K562 (cell line): ENCODE measurements at regions not wholly inside any gene's neighbourhood (a gene's known extent, or its start where the extent isn't known, plus 50 kb on each side); places are given as distances from the start of the nearest gene placed in this dataset.

Experiments
- COPS2 ChIP-seq: fragments of 450-650 bp; conservative IDR thresholded peaks from 2 replicates; pipeline ENCODE4 v1.6.1; 2016; ENCODE audit warnings: mild to moderate bottlenecking, moderate library complexity
- ETV1 ChIP-seq: fragments of 450-650 bp; conservative IDR thresholded peaks from 2 replicates; pipeline ENCODE4 v1.6.1; 2016; ENCODE audit warnings: missing genetic modification characterization, control low read depth, low read depth, missing compliant biosample characterization
- FOXP1 ChIP-seq: sonication (generic); formaldehyde crosslinking; IDR thresholded peaks from 2 replicates; pipeline ENCODE4 v1.8.0; 2022; ENCODE audit warnings: mild to moderate bottlenecking, missing genetic modification reagents
- ID3 ChIP-seq, 2 experiments: fragments of 250-450 bp in 1 of 2; fragments of 450-650 bp in 1 of 2; sonication (Bioruptor Pico) in 1 of 2; IDR thresholded peaks; 2 replicates each; pipeline versions ENCODE4 v1.6.1 to v1.8.0; 2016 to 2021; ENCODE audit warnings: mild to moderate bottlenecking in 2 of 2, moderate library complexity in 2 of 2, missing compliant biosample characterization in 1 of 2, missing genetic modification characterization in 1 of 2
- JUND ChIP-seq, 2 experiments: IDR thresholded peaks; 2 replicates in 1 of 2; 3 replicates in 1 of 2; pipeline ENCODE4 v1.6.1; 2011; ENCODE audit warnings: borderline replicate concordance in 2 of 2, low read depth in 2 of 2, low read length in 2 of 2, improper control_type of control experiment in 1 of 2, missing biosample characterization in 1 of 2, missing genetic modification characterization in 1 of 2, missing genetic modification reagents in 1 of 2
- NR3C1 ChIP-seq: sonication (generic); formaldehyde crosslinking; IDR thresholded peaks from 2 replicates; pipeline ENCODE4 v1.8.1; 2022; ENCODE audit warnings: missing genetic modification reagents
- SMARCA5 ChIP-seq: fragments of 450-650 bp; IDR thresholded peaks from 2 replicates; pipeline ENCODE4 v1.6.1; 2016
- SREBF2 ChIP-seq: sonication (generic); formaldehyde crosslinking; IDR thresholded peaks from 2 replicates; pipeline ENCODE4 v1.4.0; 2020; ENCODE audit warnings: mild to moderate bottlenecking, missing genetic modification reagents
- SRSF3 ChIP-seq: fragments of 200-400 bp; formaldehyde crosslinking; IDR thresholded peaks from 2 replicates; pipeline ENCODE4 v1.6.1; 2016; ENCODE audit warnings: mild to moderate bottlenecking, low read length, moderate library complexity; ENCODE audit not compliant: insufficient read depth
- TFE3 ChIP-seq: fragments of 450-650 bp; formaldehyde crosslinking; IDR thresholded peaks from 2 replicates; pipeline ENCODE4 v1.4.0; 2020; ENCODE audit warnings: mild to moderate bottlenecking, mixed read lengths
- TRIM24 ChIP-seq, 2 experiments: fragments of 450-650 bp; IDR thresholded peaks; 2 replicates each; pipeline ENCODE4 v1.6.1; 2016
- USF2 ChIP-seq: sonication (generic); formaldehyde crosslinking; IDR thresholded peaks from 2 replicates; pipeline ENCODE4 v1.5.0; 2020; ENCODE audit warnings: missing genetic modification reagents
- ZBTB1 ChIP-seq: sonication (generic); formaldehyde crosslinking; IDR thresholded peaks from 2 replicates; pipeline ENCODE4 v1.8.1; 2023; ENCODE audit warnings: missing genetic modification reagents, low read depth, mild to moderate bottlenecking, borderline replicate concordance
- ZFP1 ChIP-seq: fragments of 450-650 bp; formaldehyde crosslinking; IDR thresholded peaks from 2 replicates; pipeline ENCODE4 v1.4.0; 2020; ENCODE audit warnings: mild to moderate bottlenecking, mixed read lengths
- ZNF184 ChIP-seq: sonication (generic); formaldehyde crosslinking; IDR thresholded peaks from 2 replicates; pipeline ENCODE4 v1.5.0; 2020; ENCODE audit warnings: missing genetic modification reagents
- TF ChIP-seq, protein P1 (sequence below), 3 experiments: IDR thresholded peaks in 2 of 3; conservative IDR thresholded peaks in 1 of 3; 2 replicates each; pipeline ENCODE4 v1.5.1; 2011 to 2012; ENCODE audit warnings: low read length in 3 of 3, mild to moderate bottlenecking in 3 of 3, control low read depth in 2 of 3, improper control_type of control experiment in 1 of 3, inconsistent platforms in 1 of 3, low read depth in 1 of 3, mixed read lengths in 1 of 3, moderate library complexity in 1 of 3; ENCODE audit not compliant: insufficient read depth in 2 of 3
- TF ChIP-seq, protein P2 (sequence below): sonication (generic); formaldehyde crosslinking; IDR thresholded peaks from 2 replicates; pipeline ENCODE4 v1.8.0; 2022; ENCODE audit warnings: mild to moderate bottlenecking, missing genetic modification reagents
- TF ChIP-seq, protein P3 (sequence below): fragments of 250-450 bp; sonication (Bioruptor Pico); IDR thresholded peaks from 2 replicates; pipeline ENCODE4 v1.4.0; 2020

GRCh38 chr1:221962385-221962784, 220.5 kb upstream of the DUSP10 start (continued):
- TF ChIP-seq SREBF2 (CRISPR knock-in tag) (no peak), SRSF3 (no peak), TFE3 (CRISPR knock-in tag) (peak; percentile 29; the same call in 1 of the 2 replicates), TRIM24 (IDR thresholded peaks at IDR 0.05) (no peak), ZFP1 (peak; percentile 94), SMARCA5 (no peak), ZBTB1 (CRISPR knock-in tag) (no peak), FOXP1 (CRISPR knock-in tag) (no peak), ETV1 (tag) (peak; percentile 51), NR3C1 (CRISPR knock-in tag) (no peak), USF2 (no peak), JUND (IDR thresholded peaks at IDR 0.05; ENCODE audit: borderline replicate concordance, low read depth, low read length) (no peak), JUND (tag; IDR thresholded peaks at IDR 0.05; ENCODE audit: borderline replicate concordance, low read depth, low read length) (peak; percentile 83; the same call in 2 of the 3 replicates), ID3 (CRISPR knock-in tag; IDR thresholded peaks at IDR 0.05) (peak; percentile 84), ID3 (tag; IDR thresholded peaks at IDR 0.05) (0 out of 2 replicates have a peak, but pooled peaks have one; percentile 39), COPS2 (no peak), ZNF184 (no peak)
- TF ChIP-seq, protein P1, sequence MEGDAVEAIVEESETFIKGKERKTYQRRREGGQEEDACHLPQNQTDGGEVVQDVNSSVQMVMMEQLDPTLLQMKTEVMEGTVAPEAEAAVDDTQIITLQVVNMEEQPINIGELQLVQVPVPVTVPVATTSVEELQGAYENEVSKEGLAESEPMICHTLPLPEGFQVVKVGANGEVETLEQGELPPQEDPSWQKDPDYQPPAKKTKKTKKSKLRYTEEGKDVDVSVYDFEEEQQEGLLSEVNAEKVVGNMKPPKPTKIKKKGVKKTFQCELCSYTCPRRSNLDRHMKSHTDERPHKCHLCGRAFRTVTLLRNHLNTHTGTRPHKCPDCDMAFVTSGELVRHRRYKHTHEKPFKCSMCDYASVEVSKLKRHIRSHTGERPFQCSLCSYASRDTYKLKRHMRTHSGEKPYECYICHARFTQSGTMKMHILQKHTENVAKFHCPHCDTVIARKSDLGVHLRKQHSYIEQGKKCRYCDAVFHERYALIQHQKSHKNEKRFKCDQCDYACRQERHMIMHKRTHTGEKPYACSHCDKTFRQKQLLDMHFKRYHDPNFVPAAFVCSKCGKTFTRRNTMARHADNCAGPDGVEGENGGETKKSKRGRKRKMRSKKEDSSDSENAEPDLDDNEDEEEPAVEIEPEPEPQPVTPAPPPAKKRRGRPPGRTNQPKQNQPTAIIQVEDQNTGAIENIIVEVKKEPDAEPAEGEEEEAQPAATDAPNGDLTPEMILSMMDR (IDR thresholded peaks at IDR 0.05 in 2 of 3, conservative IDR thresholded peaks at IDR 0.05 in 1 of 3; ENCODE audit: insufficient read depth in 2 of 3, low read depth in 1 of 3, low read length in 3 of 3): no peak
- TF ChIP-seq, protein P2, sequence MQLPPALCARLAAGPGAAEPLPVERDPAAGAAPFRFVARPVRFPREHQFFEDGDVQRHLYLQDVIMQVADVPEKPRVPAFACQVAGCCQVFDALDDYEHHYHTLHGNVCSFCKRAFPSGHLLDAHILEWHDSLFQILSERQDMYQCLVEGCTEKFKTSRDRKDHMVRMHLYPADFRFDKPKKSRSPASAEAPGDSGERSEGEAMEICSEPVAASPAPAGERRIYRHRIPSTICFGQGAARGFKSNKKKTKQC (CRISPR knock-in tag): no peak
- TF ChIP-seq, protein P3, sequence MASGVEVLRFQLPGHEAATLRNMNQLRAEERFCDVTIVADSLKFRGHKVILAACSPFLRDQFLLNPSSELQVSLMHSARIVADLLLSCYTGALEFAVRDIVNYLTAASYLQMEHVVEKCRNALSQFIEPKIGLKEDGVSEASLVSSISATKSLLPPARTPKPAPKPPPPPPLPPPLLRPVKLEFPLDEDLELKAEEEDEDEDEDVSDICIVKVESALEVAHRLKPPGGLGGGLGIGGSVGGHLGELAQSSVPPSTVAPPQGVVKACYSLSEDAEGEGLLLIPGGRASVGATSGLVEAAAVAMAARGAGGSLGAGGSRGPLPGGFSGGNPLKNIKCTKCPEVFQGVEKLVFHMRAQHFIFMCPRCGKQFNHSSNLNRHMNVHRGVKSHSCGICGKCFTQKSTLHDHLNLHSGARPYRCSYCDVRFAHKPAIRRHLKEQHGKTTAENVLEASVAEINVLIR: peak; percentile 87
